Activated CD8-positive, alpha-beta memory T cell treated with anti-CD3 and anti-CD28 coated beads for 24 hours (primary cell): ENCODE measurements at regions not wholly inside any gene's neighbourhood (a gene's known extent, or its start where the extent isn't known, plus 50 kb on each side); places are given as distances from the start of the nearest gene placed in this dataset.
"Not testable (repeated sequence)": the region's sequence is repeated elsewhere in the genome, so short reads cannot be mapped to it uniquely, and the experiment has no call there.

ENCODE experiments used
- DNase-seq: peaks from one replicate; pipeline ENCODE4 v3.0.0-alpha.2; 2020

DNA sequence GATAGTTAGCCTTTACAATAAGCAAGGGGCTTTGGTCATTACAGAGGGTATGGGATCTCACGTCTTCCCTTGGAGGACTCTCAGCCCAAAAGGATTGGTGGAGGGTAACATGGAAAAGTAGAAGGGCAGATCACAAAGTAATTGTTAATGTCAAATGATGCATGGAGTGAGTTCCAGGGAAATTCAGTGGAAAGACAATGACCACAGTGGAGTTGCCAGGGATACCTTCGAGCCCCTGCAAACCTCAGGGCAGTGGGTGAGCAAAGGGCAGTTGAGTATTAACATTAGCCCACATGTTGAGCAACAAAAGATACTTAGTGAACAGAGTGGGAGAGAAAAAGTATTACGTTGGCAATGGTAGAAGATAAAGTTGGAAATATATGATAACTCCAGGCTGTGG lies 593.4 kb upstream of the NR2F2 start:
- no peak for DNase-seq

DNA sequence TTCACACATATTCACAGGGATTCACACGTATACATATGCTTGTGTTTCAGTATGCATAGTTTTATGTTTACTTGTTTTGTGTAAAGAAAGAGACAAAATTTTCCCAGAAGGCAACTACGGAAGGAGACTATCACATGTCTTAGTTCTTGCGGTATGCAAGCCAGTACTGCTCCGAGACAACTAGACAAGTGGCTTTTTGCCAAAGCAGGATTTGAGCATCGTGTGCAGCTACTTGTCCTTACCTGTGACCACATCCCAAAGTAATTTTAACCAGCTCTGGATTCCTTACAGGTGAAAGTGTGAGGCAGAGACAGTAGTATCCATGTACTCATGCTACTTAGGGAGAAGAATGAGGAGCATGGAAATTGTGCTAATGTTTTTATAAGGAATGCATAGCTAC lies 591.4 kb upstream of the NR2F2 start:
- DNase-seq = no peak

DNA sequence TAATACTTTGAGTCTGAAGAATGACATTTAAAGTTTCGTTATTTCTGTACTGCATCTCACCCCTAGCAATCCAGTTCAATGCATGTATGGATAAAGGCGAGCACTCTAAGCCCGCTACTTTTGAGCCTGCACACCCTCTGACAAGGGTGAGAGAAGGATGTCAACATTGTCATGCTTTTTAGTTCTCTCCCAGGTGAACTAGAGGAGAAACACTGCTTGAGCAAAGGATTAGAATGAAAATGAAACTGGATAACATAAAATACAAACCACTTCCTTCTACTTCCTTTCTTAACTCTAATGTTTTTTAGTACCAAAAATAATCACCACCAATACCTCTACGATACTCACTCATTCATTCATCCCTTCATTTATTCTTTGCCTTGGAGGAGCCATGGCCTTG lies 588.7 kb upstream of the NR2F2 start:
- DNase-seq = no peak

DNA sequence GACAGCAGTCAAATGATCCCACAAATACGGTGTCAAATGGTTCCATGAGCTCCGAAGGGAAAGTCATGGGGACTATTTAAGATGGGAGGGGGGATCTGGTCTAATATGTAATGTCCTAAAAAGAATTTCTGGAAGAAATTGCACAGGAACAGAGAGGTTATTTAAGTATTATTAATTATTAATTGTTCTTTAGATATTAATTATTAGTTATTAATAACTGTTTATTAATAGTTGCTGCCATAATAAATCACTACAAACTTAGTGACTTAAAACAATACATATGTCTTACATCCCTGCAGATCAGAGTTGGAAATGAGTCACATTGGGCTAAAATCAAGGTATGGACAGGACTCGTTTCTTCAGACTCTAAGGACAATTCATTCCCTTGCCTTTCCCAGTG lies 588.2 kb upstream of the NR2F2 start:
- DNase-seq = no peak

DNA sequence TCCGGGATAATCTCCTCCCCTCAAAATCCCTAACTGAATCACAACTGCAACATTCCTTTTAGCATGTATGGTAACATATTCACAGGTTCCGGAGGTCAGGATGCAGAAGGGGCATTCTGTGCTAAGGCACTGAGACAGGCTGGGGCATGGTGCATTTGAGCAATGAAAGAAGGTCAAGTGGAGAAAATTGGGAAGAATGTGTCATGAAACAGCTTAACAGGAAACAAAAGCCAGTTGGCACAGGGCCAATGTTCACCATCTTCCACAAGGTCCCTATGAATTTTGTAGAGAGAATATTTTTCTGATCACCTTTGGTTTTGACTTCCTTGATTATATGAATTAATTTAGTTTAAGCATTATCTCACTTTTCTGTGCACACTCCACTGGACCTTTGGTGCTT lies 587.7 kb upstream of the NR2F2 start:
- DNase-seq = no peak

DNA sequence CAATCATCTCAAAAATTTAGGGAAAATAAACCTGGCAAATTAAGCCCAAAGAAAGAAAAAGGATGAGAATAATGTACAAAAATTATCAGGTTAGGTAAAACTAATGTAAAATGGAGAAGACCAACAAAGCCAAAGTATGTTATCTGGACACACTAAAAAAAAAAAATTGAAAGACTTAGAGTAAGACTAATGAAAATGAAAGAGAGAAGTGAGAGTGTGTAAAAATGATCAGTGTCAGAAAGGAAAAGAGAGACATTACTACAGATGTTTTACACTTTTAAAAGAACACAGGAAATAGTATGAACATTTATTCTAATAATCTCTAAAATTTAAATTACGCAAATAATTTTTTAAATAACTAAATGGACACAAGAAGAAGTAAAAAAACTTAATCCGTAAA lies 573.3 kb upstream of the NR2F2 start:
- DNase-seq = no peak

DNA sequence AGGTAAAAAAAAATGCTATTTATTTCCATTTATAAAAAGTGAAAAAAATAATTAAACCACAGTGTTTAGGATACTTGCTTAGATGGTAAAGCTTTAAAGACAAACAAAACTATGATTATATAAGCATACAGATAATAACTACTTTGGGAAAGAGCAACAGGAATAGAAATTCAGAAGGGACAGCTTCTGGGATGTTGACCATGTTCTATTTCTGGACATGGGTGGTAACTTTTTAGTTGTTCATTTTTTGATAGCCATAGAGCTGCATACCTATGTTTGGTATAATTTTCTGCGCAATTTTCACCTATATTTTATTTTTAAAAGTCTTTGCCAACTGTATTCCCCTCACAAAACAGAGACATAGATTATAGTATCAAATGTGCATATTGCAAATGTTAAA lies 572.0 kb upstream of the NR2F2 start:
- no peak for DNase-seq

DNA sequence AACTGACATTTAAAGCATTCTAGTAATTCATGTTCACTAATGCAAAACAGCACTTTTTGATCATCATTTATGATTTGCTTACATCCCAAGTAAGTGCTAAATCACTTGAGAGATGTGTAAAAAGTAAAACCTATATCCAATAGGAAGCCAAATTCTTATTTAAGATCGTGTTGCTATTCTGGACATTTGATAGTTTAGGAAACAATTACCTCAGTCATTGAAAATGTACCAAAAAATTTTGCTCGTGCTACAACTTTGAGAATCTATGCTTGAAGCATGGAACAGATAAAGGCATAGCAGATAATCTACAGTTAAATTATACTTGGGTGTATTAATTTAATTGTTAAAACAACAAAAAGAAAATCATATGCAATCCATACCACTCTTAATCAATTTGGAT lies 571.6 kb upstream of the NR2F2 start:
- no peak for DNase-seq

DNA sequence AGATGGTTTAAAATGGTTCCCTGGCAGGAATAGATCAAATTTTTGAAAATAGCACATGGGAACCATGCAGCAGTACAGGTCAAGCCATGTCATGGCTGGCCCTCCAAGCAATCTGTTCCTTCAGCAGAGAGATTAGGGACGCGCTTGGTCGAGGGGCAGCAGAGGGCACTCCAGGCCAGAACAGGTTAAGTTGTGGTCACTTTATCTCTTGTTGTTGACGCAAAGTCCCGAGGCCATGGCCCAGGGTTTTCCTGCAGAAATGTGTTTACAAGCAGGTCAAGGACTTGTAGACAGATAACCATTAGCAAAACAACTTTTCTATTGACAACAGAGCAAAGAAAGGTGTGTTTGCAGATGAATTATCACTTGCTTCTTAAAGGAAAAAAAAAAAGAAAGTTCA lies 570.0 kb upstream of the NR2F2 start:
- DNase-seq = no peak

DNA sequence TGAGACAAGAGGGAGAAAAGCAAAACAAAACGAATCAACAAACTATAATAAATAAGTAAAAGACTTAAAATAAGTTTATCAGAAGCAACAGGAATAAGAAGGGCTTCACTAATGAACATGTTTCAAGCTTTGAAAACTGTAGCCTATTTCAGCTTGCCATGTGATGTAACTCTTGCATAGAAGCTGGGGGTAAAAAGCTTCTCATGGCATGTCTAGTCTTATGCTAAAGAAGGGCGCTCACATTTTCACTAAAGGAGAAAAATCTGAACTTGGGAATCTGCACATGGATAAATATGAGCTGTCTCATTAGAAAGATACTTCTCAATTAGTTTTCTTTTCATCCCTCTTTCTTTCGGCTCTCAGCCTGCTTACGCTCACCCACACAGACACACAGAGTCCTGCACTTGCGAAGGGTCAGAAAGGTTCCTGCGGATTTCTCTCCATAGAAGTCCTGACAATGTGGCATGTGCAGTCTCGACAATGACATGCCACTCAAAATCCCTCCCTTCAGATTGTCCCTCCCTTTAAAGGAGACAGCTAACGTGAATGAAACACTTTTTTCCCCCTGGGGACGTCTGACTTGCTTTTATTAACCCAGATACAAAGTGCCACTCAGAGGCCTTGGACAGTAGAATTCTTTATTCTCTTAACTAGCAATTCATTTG lies 568.9 kb upstream of the NR2F2 start:
- no peak for DNase-seq

DNA sequence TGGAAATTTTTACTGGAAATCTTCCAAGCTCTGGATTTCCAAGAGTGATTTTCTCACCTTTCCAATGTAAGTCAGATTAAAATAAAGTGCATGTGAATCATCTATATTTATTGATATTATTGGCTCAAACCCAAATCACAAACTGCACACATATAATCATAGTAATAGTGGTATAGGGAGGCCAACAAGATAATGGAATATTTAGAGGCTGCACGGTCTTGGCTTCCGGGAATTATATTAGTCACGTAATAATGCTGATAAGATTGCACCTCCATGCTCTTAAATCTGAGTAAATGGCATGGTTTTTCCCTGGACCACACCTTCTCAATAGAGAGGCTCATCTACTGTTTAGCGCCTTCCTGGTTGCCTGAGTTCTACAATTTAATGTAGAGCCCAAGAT lies 567.1 kb upstream of the NR2F2 start:
- no peak for DNase-seq

DNA sequence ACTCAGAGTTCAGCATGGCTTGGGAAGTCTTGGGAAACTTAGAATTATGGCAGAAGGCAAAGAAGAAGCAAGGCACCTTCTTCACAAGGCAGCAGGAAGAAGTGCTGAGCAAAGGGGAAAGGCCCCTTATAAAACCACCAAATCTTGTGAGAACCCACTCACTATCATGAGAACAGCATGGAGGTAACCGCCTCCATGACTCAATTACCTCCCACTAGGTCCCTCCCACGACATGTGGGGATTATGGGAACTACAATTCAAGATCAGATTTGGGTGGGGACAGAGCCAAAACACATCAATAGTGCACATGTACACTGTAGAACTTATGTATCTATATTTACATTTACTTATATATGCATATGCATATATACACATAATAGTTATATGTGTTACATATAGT lies 565.3 kb upstream of the NR2F2 start:
- DNase-seq = no peak

DNA sequence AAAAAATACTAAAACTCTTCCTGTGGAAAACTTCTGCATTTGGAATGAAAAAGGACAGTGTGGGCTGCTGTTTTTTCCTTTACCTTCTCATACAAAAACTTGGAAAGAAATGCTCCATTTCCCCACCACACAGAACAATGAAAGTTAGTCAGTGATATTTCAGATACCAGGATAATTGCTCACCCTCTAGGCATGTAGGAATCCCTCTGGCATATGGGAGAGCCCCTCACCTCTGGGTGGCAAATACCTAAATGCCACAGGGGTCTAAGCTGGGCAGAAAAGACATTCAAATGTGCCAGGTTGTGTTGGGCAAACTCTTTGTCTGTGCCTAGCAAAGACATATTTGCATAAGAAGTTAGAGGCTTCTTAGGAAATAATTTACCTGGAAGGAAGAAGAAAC lies 560.3 kb upstream of the NR2F2 start:
- DNase-seq = no peak

DNA sequence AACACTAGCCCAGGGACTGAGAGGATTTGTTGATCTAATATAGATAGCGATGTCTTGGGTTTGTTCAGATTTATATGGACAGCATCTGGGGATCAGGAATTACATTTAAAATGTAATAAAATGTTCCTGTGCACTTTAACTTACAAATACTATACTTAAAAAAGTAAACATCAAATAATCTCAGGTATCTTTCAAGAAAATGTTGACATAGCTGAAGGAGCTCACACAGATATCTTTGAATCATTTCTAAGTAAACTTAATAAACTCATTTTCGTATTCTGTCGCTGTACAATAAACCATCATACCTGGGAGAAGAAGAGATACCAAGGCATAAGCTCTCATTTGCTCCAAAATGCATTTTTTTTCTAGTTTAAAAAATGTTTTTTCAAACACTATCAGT lies 557.5 kb upstream of the NR2F2 start:
- DNase-seq = no peak

DNA sequence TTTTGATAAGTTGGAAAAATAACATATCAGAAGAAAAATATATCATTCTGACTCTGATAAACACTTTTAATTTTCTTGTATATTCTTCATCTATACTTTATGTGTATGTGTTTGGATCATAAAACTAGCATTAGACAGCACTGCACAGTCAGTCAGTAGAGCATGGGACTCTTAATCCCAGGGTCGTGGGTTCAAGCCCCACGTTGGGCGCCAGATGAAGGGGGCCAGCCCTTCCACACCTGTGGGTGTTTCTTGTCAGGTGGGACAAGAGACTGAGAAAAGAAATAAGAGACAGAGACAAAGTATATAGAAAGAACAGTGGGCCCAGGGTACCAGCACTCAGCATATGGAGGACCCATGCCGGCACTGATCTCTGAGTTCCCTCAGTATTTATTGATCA lies 546.0 kb upstream of the NR2F2 start:
- DNase-seq = no peak

DNA sequence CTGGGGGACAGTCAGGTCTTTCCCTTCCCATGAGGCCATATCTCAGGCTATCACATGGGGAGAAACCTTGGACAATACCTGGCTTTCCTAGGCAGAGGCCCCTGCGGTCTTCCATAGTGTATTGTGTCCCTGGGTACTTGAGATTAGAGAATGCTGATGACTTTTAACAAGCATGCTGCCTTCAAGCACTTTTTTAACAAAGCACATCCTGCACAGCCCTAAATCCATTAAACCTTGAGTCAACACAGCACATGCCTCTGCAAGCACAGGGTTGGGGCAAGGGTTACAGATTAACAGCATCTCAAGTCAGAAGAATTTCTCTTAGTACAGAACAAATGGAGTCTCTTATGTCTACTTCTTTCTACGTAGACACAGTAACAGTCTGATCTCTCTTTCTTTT lies 545.2 kb upstream of the NR2F2 start:
- not testable (repeated sequence) for DNase-seq

DNA sequence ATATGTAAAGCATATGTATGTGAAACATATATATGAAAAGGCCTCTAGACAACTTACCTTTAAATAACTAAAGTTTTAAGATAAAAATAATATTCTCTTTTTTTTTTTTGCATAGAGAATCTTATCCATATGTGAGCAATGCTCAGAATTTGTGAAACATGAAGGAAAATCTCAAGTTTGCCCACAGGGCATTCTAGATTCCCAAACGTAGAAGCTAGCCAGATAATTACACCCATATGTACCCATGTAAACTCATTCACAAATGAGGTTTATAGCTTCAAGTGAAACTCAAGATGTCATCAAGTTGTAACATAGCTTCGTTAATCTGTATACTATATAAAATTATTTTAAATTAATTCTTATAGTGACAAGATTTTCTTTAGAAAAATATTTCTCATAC lies 537.3 kb upstream of the NR2F2 start:
- no peak for DNase-seq

DNA sequence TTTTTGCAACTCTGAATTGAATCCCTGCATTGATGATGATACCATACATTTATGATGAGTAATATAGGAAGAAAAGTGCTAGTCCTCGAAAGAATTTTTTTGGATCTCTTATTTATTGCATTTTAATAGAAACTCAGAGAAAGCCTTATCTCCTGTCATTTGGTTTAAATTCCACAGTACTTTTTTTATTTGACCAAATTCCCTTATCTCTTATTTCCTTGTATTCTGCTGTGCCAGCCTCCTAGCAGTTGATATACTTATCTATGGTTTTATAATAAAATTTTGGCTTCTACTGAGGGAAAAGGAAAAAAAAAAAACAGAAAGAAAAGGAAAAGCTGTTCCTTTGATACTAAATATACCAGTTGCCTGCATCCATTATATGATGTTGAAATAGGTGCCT lies 535.1 kb upstream of the NR2F2 start:
- DNase-seq = no peak

DNA sequence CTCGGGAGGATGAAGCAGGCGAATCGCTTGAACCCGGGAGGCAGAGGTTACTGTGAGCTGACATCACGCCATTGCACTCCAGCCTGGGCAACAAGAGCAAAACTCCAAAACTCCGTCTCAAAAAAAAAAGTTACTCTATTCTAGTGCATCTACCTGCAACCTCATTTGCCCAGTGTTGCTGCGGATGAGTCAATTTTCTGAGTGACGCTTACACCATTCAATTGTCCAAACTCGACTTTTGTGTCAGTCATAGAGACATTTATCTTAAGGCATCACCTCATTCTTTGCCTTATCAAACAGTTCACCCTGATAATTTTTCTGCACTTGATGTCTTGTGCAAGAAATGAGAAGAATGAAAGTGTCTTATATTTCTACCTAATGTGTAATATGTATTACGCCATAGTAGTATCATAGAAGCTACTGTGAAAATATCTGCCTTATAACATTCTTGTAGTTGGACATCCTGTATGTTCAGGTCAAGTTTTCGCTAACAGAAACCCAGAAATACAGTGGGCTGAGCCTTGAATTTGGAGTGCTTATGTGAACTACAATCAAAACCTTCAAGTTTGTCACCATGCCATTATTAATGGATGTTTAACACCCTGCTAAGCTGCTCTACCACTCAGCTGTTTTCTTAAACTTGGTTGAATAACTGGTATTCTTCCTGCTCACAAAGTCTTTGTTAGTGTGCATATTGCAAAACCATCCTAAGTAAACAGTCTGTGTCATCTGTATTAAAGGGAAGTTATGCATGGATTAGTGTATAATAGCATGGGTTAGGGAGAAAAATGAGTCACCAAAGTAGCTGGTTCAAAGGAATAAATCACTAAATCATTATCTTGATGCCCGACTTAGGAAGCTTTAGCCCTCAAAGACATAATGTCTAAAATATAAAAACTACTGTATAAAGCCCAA lies 531.0 kb upstream of the NR2F2 start:
- no peak for DNase-seq

DNA sequence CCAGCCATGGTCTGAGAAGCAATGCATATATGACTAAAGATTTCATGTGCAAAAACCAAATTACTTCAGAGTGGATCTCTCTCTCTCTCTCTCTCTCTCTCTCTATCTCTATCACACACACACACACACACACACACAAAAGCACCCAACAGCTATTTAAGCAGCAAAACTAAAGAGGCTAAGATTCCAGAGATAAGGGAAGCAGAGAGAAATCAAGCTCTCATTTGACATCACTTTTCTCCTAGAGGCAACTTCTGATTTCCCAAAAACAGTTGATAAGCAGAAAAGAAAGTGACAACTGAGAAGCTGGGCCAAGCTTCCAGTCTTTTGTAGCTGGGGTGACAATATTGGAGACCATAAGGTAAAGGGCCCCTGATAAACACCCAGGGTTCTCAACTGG lies 526.0 kb upstream of the NR2F2 start:
- DNase-seq = no peak

DNA sequence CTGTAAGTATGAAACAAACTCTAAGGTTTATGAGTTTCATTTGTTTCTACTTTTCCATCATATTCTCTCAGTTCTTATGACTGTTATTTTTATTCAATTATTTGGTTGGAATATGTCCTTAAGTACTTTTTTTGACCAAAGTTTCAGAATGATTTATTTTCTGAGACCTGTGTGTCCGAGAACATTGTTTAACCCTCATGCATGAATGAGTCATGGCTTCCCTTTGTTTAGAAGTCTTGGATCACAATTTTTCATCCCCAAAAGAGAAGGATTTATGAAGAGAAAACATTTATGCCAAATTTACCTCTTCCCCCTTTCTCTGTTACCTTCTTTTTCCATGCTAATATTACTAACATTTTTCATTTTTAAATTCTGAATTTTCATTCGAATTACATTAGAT lies 518.0 kb upstream of the NR2F2 start:
- no peak for DNase-seq

DNA sequence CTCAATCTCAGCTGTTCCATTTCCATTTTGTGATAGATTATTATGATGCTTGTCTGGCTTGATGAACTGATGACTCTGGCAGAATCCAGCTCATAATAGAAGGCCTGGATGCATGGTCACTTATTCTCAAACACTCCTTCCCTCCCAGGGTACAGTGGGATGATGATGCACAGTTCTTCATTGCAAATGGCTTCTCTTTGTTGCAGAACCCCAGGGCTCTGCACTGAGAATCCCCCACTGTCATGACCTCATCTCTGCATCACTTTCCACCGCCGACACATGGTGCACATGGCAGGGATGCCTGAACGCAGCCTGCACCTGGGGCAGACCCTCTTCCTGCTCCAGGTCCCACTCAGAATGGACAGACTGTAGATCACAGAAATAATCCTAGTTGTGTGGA lies 515.6 kb upstream of the NR2F2 start:
- DNase-seq = no peak

DNA sequence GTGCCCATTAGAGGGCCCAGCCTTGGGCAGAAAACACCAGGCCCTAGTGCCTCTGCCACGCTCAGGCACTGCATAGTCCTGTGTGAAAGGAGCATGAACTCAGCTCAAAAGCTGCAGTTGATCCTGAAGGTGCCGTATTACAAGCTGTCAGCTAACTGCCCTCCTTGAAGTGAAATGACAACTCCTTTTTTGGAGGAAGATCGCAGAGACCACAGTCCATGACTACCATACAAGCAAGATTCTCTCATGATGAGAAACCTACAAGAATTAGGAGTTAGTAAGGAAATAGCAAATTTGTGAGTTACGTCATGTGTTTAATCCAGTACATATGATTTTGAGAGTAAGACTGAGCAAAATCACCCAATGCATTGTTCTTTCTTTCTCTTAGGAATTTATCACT lies 513.9 kb upstream of the NR2F2 start:
- no peak for DNase-seq

DNA sequence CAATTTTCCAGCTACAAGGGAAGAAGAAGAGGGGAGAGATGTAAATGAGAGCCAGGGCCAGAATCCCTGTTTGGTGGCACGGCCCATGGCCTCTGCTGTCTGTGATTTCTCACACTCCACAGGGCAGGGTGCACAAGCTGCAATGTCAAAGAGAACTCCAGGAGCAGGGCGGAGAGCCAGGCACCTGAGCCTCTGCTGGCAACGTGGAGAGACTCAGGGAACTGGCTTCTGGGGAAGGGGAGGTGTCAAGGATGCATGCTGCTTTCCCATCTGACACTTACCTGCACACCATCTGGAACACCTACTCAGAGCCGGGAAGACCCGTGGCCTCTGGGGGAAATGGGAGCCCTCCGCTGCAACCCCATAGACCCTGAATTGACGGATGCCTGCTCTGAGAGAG lies 507.5 kb upstream of the NR2F2 start:
- no peak for DNase-seq

DNA sequence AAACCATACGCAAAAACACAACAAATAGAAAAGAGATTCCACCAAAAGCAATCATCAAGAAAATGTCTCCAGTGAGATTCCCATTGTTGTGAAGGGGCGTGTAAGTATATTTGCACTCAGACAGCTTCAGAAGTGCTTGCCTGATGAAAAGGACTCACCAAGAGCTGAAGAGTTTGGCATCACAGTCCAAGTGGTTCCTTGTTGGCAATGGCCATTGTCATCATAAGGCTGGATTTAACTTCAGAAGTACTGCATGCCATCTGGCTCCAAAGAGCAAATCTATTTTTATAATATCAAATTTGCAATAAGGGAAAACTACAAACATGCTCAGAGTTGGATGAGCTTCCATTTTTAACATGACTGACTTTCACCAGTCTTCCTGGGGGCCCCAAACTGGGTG lies 505.3 kb upstream of the NR2F2 start:
- DNase-seq = no peak
